Progenitor cell of endocrine pancreas (in vitro differentiated cells): ENCODE measurements at regions not wholly inside any gene's neighbourhood (a gene's known extent, or its start where the extent isn't known, plus 50 kb on each side); places are given as distances from the start of the nearest gene placed in this dataset.
"Not testable (repeated sequence)": the region's sequence is repeated elsewhere in the genome, so short reads cannot be mapped to it uniquely, and the experiment has no call there.

Experiments used
- DNase-seq: peaks from one replicate; pipeline ENCODE4 v3.0.0; 2021; ENCODE audit warnings: low spot score; ENCODE audit not compliant: unreplicated experiment
- H3K27ac Mint-ChIP-seq: 2 replicates; pipeline ENCODE4 v1.8.0; 2021; ENCODE audit warnings: mild to moderate bottlenecking, moderate library complexity, mixed read lengths
- H3K27me3 Mint-ChIP-seq: 2 replicates; pipeline ENCODE4 v1.8.0; 2021; ENCODE audit warnings: mixed read lengths
- H3K36me3 Mint-ChIP-seq: 2 replicates; pipeline ENCODE4 v1.8.0; 2022; ENCODE audit warnings: mixed read lengths; ENCODE audit not compliant: insufficient read depth
- H3K4me1 Mint-ChIP-seq: 2 replicates; pipeline ENCODE4 v1.8.0; 2021; ENCODE audit warnings: low read depth, mixed read lengths
- H3K4me3 Mint-ChIP-seq: 2 replicates; pipeline ENCODE4 v1.8.0; 2021; ENCODE audit warnings: low read depth, mild to moderate bottlenecking, moderate library complexity, mixed read lengths
- H3K9me3 Mint-ChIP-seq: 2 replicates; pipeline ENCODE4 v1.8.0; 2021; ENCODE audit warnings: low read depth, mixed read lengths
- CTCF ChIP-seq: fragments of 200-600 bp; sonication (generic); IDR thresholded peaks from one replicate; pipeline ENCODE4 v1.5.0; 2021; ENCODE audit warnings: antibody characterized with exemption, mild to moderate bottlenecking; ENCODE audit not compliant: unreplicated experiment

- Mint-ChIP-seq H3K4me3 (no peak overlapping the region), H3K36me3 (no peaks in the 10 kb centered on the region), H3K4me1 (peaks cover 16% of the 10 kb centered on the region), H3K27ac (no peak overlapping the region), H3K27me3 (no peaks in the 10 kb centered on the region), H3K9me3 (no peaks in the 10 kb centered on the region)
- DNase-seq = no peak
- no peak for TF ChIP-seq CTCF
These were observed 484.0 kb downstream of the PRDM9 start for GRCh38 chr5:23991406-23991805.

- Mint-ChIP-seq H3K4me3 (peak overlapping the region; percentile 42), H3K9me3 (no peaks in the 10 kb centered on the region), H3K27ac (peak overlapping the region; percentile 88), H3K36me3 (no peaks in the 10 kb centered on the region), H3K27me3 (no peaks in the 10 kb centered on the region), H3K4me1 (peaks cover 34% of the 10 kb centered on the region)
- DNase-seq = no peak
- TF ChIP-seq CTCF = peak; percentile 68
These were observed 487.4 kb downstream of the PRDM9 start for GRCh38 chr5:23994581-23995370.

GRCh38 chr5:23996525-23996924 lies 489.1 kb downstream of the PRDM9 start:
- no peak for DNase-seq
- Mint-ChIP-seq H3K9me3 (no peaks in the 10 kb centered on the region), H3K27me3 (no peaks in the 10 kb centered on the region), H3K4me3 (no peak overlapping the region), H3K4me1 (peaks cover 34% of the 10 kb centered on the region), H3K36me3 (no peaks in the 10 kb centered on the region), H3K27ac (peak overlapping the region; percentile 33)
- TF ChIP-seq CTCF = no peak

GRCh38 chr5:24005384-24005783 lies 498.0 kb downstream of the PRDM9 start:
- DNase-seq = no peak
- Mint-ChIP-seq H3K9me3 (peaks cover 16% of the 10 kb centered on the region), H3K36me3 (no peaks in the 10 kb centered on the region), H3K27ac (no peak overlapping the region), H3K27me3 (no peaks in the 10 kb centered on the region), H3K4me1 (no peaks in the 10 kb centered on the region), H3K4me3 (no peak overlapping the region)
- peak; percentile 42 for TF ChIP-seq CTCF

GRCh38 chr5:24017710-24018109 lies 510.3 kb downstream of the PRDM9 start:
- H3K4me3 Mint-ChIP-seq, H3K27me3 Mint-ChIP-seq, H3K27ac Mint-ChIP-seq, H3K9me3 Mint-ChIP-seq, DNase-seq, H3K36me3 Mint-ChIP-seq, H3K4me1 Mint-ChIP-seq: not testable (repeated sequence)

- peaks cover 42% of the 10 kb centered on the region for H3K9me3 Mint-ChIP-seq
These were observed 518.9 kb downstream of the PRDM9 start for GRCh38 chr5:24026288-24026687.

More at GRCh38 chr5:24026288-24026687, 518.9 kb downstream of the PRDM9 start:
- DNase-seq = no peak
- H3K36me3 Mint-ChIP-seq = no peaks in the 10 kb centered on the region
- no peak overlapping the region for H3K27ac Mint-ChIP-seq
- no peaks in the 10 kb centered on the region for H3K27me3 Mint-ChIP-seq
- TF ChIP-seq CTCF = no peak
- H3K4me3 Mint-ChIP-seq = no peak overlapping the region
- no peaks in the 10 kb centered on the region for H3K4me1 Mint-ChIP-seq
